CD8-positive, alpha-beta memory T cell (primary cell): ENCODE measurements at regions not wholly inside any gene's neighbourhood (a gene's known extent, or its start where the extent isn't known, plus 50 kb on each side); places are given as distances from the start of the nearest gene placed in this dataset.

Experiments
- CTCF ChIA-PET: fragments of 350-600 bp; sonication (Branson Sonifier 250); formaldehyde crosslinking; loops from one replicate; lab custom pipeline; 2021; ENCODE audit warnings: antibody characterized with exemption; lab: Charles Lee
- POLR2A ChIA-PET: fragments of 350-600 bp; sonication (Branson Sonifier 250); formaldehyde crosslinking; loops from one replicate; lab custom pipeline; 2021; ENCODE audit warnings: antibody characterized with exemption; lab: Charles Lee
- DNase-seq, 5 donors: peaks; one replicate each; pipeline versions ENCODE4 v3.0.0 to v3.0.0-alpha.2; 2020 to 2022; ENCODE audit warnings: mixed read lengths in 1 of 5
- H3K27ac ChIP-seq: one replicate; pipeline ENCODE4 v1.7.0; 2013; ENCODE audit warnings: low read depth, mild to moderate bottlenecking, low read length, moderate library complexity
- H3K27me3 ChIP-seq: 2 replicates; pipeline ENCODE4 v1.7.0; 2013; ENCODE audit warnings: low read length, mild to moderate bottlenecking; ENCODE audit not compliant: insufficient read depth, poor library complexity, severe bottlenecking
- H3K36me3 ChIP-seq: 2 replicates; pipeline ENCODE4 v1.7.0; 2013; ENCODE audit warnings: mild to moderate bottlenecking, low read length, moderate library complexity; ENCODE audit not compliant: insufficient read depth
- H3K4me1 ChIP-seq: 2 replicates; pipeline ENCODE4 v1.7.0; 2013; ENCODE audit warnings: mild to moderate bottlenecking, low read length, moderate library complexity; ENCODE audit not compliant: insufficient read depth
- H3K4me3 ChIP-seq: 2 replicates; pipeline ENCODE4 v1.7.0; 2013; ENCODE audit warnings: mild to moderate bottlenecking, low read length
- H3K9me3 ChIP-seq: 2 replicates; pipeline ENCODE4 v1.7.0; 2013; ENCODE audit warnings: mild to moderate bottlenecking, low read length
- H3K27ac Mint-ChIP-seq, 8 donors: one replicate each; pipeline ENCODE4 v1.8.0; 2020 to 2021; ENCODE audit warnings: mixed read lengths in 8 of 8, mild to moderate bottlenecking in 6 of 8, inconsistent platforms in 3 of 8, moderate library complexity in 3 of 8
- H3K27me3 Mint-ChIP-seq, 2 donors: one replicate each; pipeline ENCODE4 v1.8.0; 2020 to 2021; ENCODE audit warnings: mixed read lengths in 2 of 2, mild to moderate bottlenecking in 1 of 2, moderate library complexity in 1 of 2
- H3K36me3 Mint-ChIP-seq, 3 donors: one replicate each; pipeline ENCODE4 v1.8.0; 2020 to 2021; ENCODE audit warnings: mixed read lengths in 3 of 3, inconsistent platforms in 1 of 3, mild to moderate bottlenecking in 1 of 3
- H3K4me1 Mint-ChIP-seq, 3 donors: one replicate each; pipeline ENCODE4 v1.8.0; 2020 to 2021; ENCODE audit warnings: mixed read lengths in 3 of 3, inconsistent platforms in 1 of 3, mild to moderate bottlenecking in 1 of 3
- H3K4me3 Mint-ChIP-seq, 7 donors: one replicate each; pipeline ENCODE4 v1.8.0; 2020 to 2021; ENCODE audit warnings: mixed read lengths in 7 of 7, mild to moderate bottlenecking in 6 of 7, moderate library complexity in 4 of 7, inconsistent platforms in 2 of 7
- H3K9me3 Mint-ChIP-seq, 5 donors: one replicate each; pipeline ENCODE4 v1.8.0; 2020 to 2022; ENCODE audit warnings: mixed read lengths in 5 of 5, mild to moderate bottlenecking in 3 of 5, moderate library complexity in 2 of 5, inconsistent platforms in 1 of 5

- Mint-ChIP-seq H3K4me1 (no peaks in the 10 kb centered on the region), H3K4me3 (no peak overlapping the region), H3K9me3 (no peaks in the 10 kb centered on the region), H3K27me3 (peaks cover 5 to 46% of the 10 kb centered on the region in 2 donors), H3K27ac (no peak overlapping the region), H3K36me3 (no peaks in the 10 kb centered on the region)
- CTCF ChIA-PET, result no interaction called here
- Histone ChIP-seq H3K4me3 (no peak overlapping the region), H3K27me3 (no peaks in the 10 kb centered on the region), H3K9me3 (no peaks in the 10 kb centered on the region), H3K4me1 (no peaks in the 10 kb centered on the region), H3K27ac (no peak overlapping the region), H3K36me3 (no peaks in the 10 kb centered on the region)
- POLR2A ChIA-PET, result no interaction called here
- no peak for DNase-seq
Measured at GRCh38 chr20:54291339-54292010, 83.6 kb downstream of the PFDN4 start.

DNA sequence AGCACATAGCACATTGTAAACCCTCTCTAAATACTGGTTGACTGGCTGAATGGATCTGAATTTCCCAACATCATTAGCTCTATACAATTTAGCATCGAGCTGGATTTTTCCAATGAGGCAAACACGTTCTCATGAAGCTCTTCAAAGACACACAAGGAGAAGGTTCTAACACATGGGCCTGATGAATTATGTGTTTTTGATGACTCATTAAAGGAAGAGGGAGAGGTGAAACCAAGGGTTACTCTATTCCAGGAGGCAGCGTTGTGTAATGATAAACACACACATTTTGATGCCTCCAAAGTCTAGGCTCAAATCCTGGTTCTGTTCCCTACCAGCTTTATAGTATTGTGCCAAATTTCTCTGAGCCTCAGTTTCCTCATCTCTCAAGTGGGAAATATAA, 84.3 kb downstream of the PFDN4 start:
- H3K36me3 Mint-ChIP-seq, result no peaks in the 10 kb centered on the region
- H3K4me3 ChIP-seq, result no peak overlapping the region
- POLR2A ChIA-PET, result no interaction called here
- no peaks in the 10 kb centered on the region for H3K9me3 Mint-ChIP-seq
- CTCF ChIA-PET, result no interaction called here
- no peaks in the 10 kb centered on the region for H3K9me3 ChIP-seq
- H3K36me3 ChIP-seq, result no peaks in the 10 kb centered on the region
- H3K27me3 Mint-ChIP-seq, result peaks cover 5 to 45% of the 10 kb centered on the region in 2 donors
- no peak overlapping the region for H3K27ac ChIP-seq
- no peak overlapping the region for H3K27ac Mint-ChIP-seq
- H3K4me3 Mint-ChIP-seq, result no peak overlapping the region
- no peaks in the 10 kb centered on the region for H3K4me1 Mint-ChIP-seq
- no peaks in the 10 kb centered on the region for H3K4me1 ChIP-seq
- H3K27me3 ChIP-seq, result no peaks in the 10 kb centered on the region
- no peak for DNase-seq

GRCh38 chr20:54293526-54293925, 85.6 kb downstream of the PFDN4 start:
- DNase-seq, result no peak
- no peaks in the 10 kb centered on the region for H3K27me3 ChIP-seq
- Mint-ChIP-seq H3K4me3 (no peak overlapping the region), H3K27ac (no peak overlapping the region), H3K27me3 (peaks cover 5 to 47% of the 10 kb centered on the region in 2 donors), H3K36me3 (no peaks in the 10 kb centered on the region), H3K4me1 (no peaks in the 10 kb centered on the region), H3K9me3 (no peaks in the 10 kb centered on the region)
- no peaks in the 10 kb centered on the region for H3K36me3 ChIP-seq
- no peaks in the 10 kb centered on the region for H3K4me1 ChIP-seq
- H3K27ac ChIP-seq, result no peak overlapping the region
- no peaks in the 10 kb centered on the region for H3K9me3 ChIP-seq
- no peak overlapping the region for H3K4me3 ChIP-seq
- ChIA-PET POLR2A (no interaction called here), CTCF (no interaction called here)

DNA sequence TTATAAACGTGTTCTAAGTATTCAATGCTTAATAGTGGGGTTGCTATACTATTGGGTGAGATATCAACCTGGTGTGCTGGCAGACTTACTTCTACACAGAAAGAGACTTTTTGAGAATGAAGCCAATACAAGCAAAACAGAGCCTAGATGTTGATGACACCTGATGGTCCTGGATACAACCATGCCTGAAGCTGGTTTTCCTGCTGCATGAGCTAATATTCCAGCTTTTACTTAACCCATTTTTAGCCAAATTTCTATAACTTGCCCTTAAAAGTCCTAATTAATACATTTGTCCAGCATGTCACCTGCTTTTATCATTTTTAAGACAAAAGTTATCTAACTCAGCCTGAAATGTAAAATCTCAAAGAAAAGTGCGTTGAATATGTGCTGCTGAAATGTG, 86.2 kb downstream of the PFDN4 start:
- H3K27ac ChIP-seq, result no peak overlapping the region
- Mint-ChIP-seq H3K27ac (no peak overlapping the region), H3K9me3 (no peaks in the 10 kb centered on the region), H3K27me3 (peaks cover 5 to 44% of the 10 kb centered on the region in 2 donors), H3K36me3 (no peaks in the 10 kb centered on the region), H3K4me1 (no peaks in the 10 kb centered on the region), H3K4me3 (no peak overlapping the region)
- no peak for DNase-seq
- H3K4me1 ChIP-seq, result no peaks in the 10 kb centered on the region
- no peak overlapping the region for H3K4me3 ChIP-seq
- no peaks in the 10 kb centered on the region for H3K36me3 ChIP-seq
- no peaks in the 10 kb centered on the region for H3K27me3 ChIP-seq
- no peaks in the 10 kb centered on the region for H3K9me3 ChIP-seq
- ChIA-PET CTCF (no interaction called here), POLR2A (no interaction called here)

DNA sequence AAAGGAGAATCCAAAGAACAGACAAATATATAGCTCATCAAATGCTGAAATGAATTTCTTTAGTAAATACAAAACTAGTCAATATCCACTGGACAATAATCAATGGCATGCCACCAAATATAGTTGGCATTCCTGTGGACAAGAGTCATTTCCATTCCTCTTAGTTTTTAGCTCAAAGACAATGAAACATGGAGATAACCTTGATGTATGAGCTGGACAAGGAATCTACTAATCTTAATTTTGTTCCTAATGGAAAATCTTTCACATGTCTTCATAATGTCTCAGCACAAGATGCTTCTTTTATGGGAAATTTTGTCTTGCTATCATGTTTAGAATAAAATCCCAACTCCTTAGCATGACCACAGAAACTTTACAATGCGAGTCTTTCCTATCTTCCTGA, 87.8 kb downstream of the PFDN4 start:
- Histone ChIP-seq H3K27ac (no peak overlapping the region), H3K4me1 (no peaks in the 10 kb centered on the region), H3K27me3 (no peaks in the 10 kb centered on the region), H3K36me3 (no peaks in the 10 kb centered on the region), H3K4me3 (no peak overlapping the region), H3K9me3 (no peaks in the 10 kb centered on the region)
- no peak overlapping the region for H3K4me3 Mint-ChIP-seq
- H3K36me3 Mint-ChIP-seq, result no peaks in the 10 kb centered on the region
- no peaks in the 10 kb centered on the region for H3K4me1 Mint-ChIP-seq
- ChIA-PET CTCF (interaction anchor here (0.9 kb wide), 1 partner anchor 14 kb away, joined by 3 read pairs; no protein-coding TSS in a partner anchor), POLR2A (no interaction called here)
- DNase-seq, result no peak
- H3K27ac Mint-ChIP-seq, result no peak overlapping the region
- no peaks in the 10 kb centered on the region for H3K9me3 Mint-ChIP-seq
- peaks cover 5 to 38% of the 10 kb centered on the region in 2 donors for H3K27me3 Mint-ChIP-seq

DNA sequence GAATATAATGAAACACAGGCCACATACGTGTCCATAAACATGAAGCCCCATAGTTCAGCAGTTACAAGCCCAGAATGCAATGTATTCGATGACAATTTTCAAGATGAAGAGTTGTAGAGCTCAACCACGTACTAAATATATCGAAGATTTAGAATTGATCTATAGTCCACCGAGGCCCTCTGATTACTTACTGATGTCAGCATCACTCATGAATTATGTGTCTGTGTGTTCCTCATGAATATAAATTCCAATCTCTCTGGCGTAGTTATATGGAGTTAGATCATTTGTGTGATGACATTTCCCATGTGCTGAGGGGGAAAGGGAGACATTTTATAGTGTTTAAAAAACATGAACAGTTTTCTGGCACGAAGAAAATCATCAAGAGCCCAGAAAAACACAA, 97.5 kb downstream of the PFDN4 start:
- CTCF ChIA-PET, result no interaction called here
- no peak for DNase-seq
- peaks cover 6 to 8% of the 10 kb centered on the region in 2 donors for H3K27me3 Mint-ChIP-seq
- H3K9me3 Mint-ChIP-seq, result no peaks in the 10 kb centered on the region
- H3K27ac Mint-ChIP-seq, result no peak overlapping the region
- POLR2A ChIA-PET, result no interaction called here
- H3K27ac ChIP-seq, result no peak overlapping the region
- no peak overlapping the region for H3K4me3 Mint-ChIP-seq
- no peaks in the 10 kb centered on the region for H3K36me3 ChIP-seq
- H3K9me3 ChIP-seq, result no peaks in the 10 kb centered on the region
- no peaks in the 10 kb centered on the region for H3K4me1 ChIP-seq
- H3K27me3 ChIP-seq, result no peaks in the 10 kb centered on the region
- no peaks in the 10 kb centered on the region for H3K4me1 Mint-ChIP-seq
- H3K4me3 ChIP-seq, result no peak overlapping the region
- H3K36me3 Mint-ChIP-seq, result no peaks in the 10 kb centered on the region

- POLR2A ChIA-PET, result no interaction called here
- H3K27me3 ChIP-seq, result no peaks in the 10 kb centered on the region
- no peak overlapping the region for H3K4me3 Mint-ChIP-seq
- no peak overlapping the region for H3K4me3 ChIP-seq
- no peak overlapping the region for H3K27ac Mint-ChIP-seq
- H3K4me1 ChIP-seq, result no peaks in the 10 kb centered on the region
- H3K9me3 ChIP-seq, result no peaks in the 10 kb centered on the region
- no peaks in the 10 kb centered on the region for H3K36me3 Mint-ChIP-seq
- H3K9me3 Mint-ChIP-seq, result no peaks in the 10 kb centered on the region
- H3K36me3 ChIP-seq, result no peaks in the 10 kb centered on the region
- H3K27me3 Mint-ChIP-seq, result peaks cover 6 to 11% of the 10 kb centered on the region in 2 donors
- CTCF ChIA-PET, result no interaction called here
- DNase-seq, result no peak
- no peaks in the 10 kb centered on the region for H3K4me1 Mint-ChIP-seq
- no peak overlapping the region for H3K27ac ChIP-seq
Measured at GRCh38 chr20:54306985-54307710, 99.3 kb downstream of the PFDN4 start.

GRCh38 chr20:54308804-54309203, 100.9 kb downstream of the PFDN4 start:
- H3K27ac ChIP-seq, result no peak overlapping the region
- Mint-ChIP-seq H3K4me3 (no peak overlapping the region), H3K27me3 (peaks cover 4 to 15% of the 10 kb centered on the region in 2 donors), H3K4me1 (no peaks in the 10 kb centered on the region), H3K27ac (no peak overlapping the region), H3K36me3 (no peaks in the 10 kb centered on the region), H3K9me3 (no peaks in the 10 kb centered on the region)
- no peaks in the 10 kb centered on the region for H3K4me1 ChIP-seq
- H3K27me3 ChIP-seq, result no peaks in the 10 kb centered on the region
- POLR2A ChIA-PET, result no interaction called here
- CTCF ChIA-PET, result no interaction called here
- no peak for DNase-seq
- no peaks in the 10 kb centered on the region for H3K9me3 ChIP-seq
- no peak overlapping the region for H3K4me3 ChIP-seq
- H3K36me3 ChIP-seq, result no peaks in the 10 kb centered on the region
